MM.1S (cell line): ENCODE measurements at regions not wholly inside any gene's neighbourhood (a gene's known extent, or its start where the extent isn't known, plus 50 kb on each side); places are given as distances from the start of the nearest gene placed in this dataset.

Experiments used
- DNase-seq: peaks from one replicate; pipeline ENCODE4 v3.0.0-alpha.2; 2015
- H2AFZ ChIP-seq: fragments of 300-600 bp; sonication (generic); 2 replicates; pipeline ENCODE4 v1.6.0; 2016; ENCODE audit warnings: antibody characterized with exemption, low read length
- H3F3A ChIP-seq: fragments of 300-600 bp; sonication (generic); 2 replicates; pipeline ENCODE4 v1.6.1; 2016; ENCODE audit warnings: mild to moderate bottlenecking, antibody characterized with exemption, low read length, moderate library complexity, mixed read lengths; ENCODE audit not compliant: insufficient read depth
- H3K27ac ChIP-seq: fragments of 300-600 bp; sonication (generic); 2 replicates; pipeline ENCODE4 v1.5.1; 2016; ENCODE audit warnings: mild to moderate bottlenecking, low read length
- H3K27me3 ChIP-seq: fragments of 300-600 bp; sonication (generic); replicated peaks from 2 replicates; pipeline ENCODE4 v1.6.0; 2016; ENCODE audit warnings: low read length; ENCODE audit not compliant: insufficient read depth
- H3K36me3 ChIP-seq: fragments of 300-600 bp; sonication (generic); replicated peaks from 2 replicates; pipeline ENCODE4 v1.6.1; 2016; ENCODE audit warnings: mild to moderate bottlenecking, low read length, mixed read lengths; ENCODE audit not compliant: insufficient read depth
- H3K4me1 ChIP-seq: fragments of 300-600 bp; sonication (generic); 2 replicates; pipeline ENCODE4 v1.6.1; 2016; ENCODE audit warnings: low read length, mixed read lengths
- H3K4me2 ChIP-seq: fragments of 300-600 bp; sonication (generic); 2 replicates; pipeline ENCODE4 v1.6.0; 2016; ENCODE audit warnings: low read depth, low read length
- H3K4me3 ChIP-seq: fragments of 300-600 bp; sonication (generic); 2 replicates; pipeline ENCODE4 v1.5.1; 2016; ENCODE audit warnings: low read length, mixed read lengths
- H3K79me2 ChIP-seq: fragments of 300-600 bp; sonication (generic); 2 replicates; pipeline ENCODE4 v1.6.1; 2016; ENCODE audit warnings: mixed run types, low read length, mixed read lengths
- H3K9ac ChIP-seq: fragments of 300-600 bp; sonication (generic); 2 replicates; pipeline ENCODE4 v1.6.1; 2016; ENCODE audit warnings: low read length, mixed read lengths
- H3K9me2 ChIP-seq: fragments of 300-600 bp; sonication (generic); replicated peaks from 2 replicates; pipeline ENCODE4 v1.6.1; 2016; ENCODE audit warnings: mild to moderate bottlenecking, low read length, mixed read lengths; ENCODE audit not compliant: insufficient read depth
- H3K9me3 ChIP-seq: fragments of 300-600 bp; sonication (generic); replicated peaks from 2 replicates; pipeline ENCODE4 v1.6.1; 2016; ENCODE audit warnings: mild to moderate bottlenecking, low read length, mixed read lengths; ENCODE audit not compliant: insufficient read depth
- H4K20me1 ChIP-seq: fragments of 300-600 bp; sonication (generic); 2 replicates; pipeline ENCODE4 v1.6.1; 2016; ENCODE audit warnings: mild to moderate bottlenecking, low read length, moderate library complexity, mixed read lengths; ENCODE audit not compliant: insufficient read depth
- CTCF ChIP-seq: fragments of 300-600 bp; sonication (generic); IDR thresholded peaks from 2 replicates; pipeline ENCODE4 v1.5.1; 2016; ENCODE audit warnings: antibody characterized with exemption, low read length, mixed read lengths
- EZH2 ChIP-seq: fragments of 300-600 bp; sonication (generic); optimal IDR thresholded peaks from 2 replicates; pipeline ENCODE3; 2017; ENCODE audit warnings: low read depth, mild to moderate bottlenecking, antibody characterized with exemption, low read length, mixed read lengths
- EZH2phosphoT487 ChIP-seq: fragments of 300-600 bp; sonication (generic); IDR thresholded peaks from 2 replicates; pipeline ENCODE4 v1.6.1; 2018; ENCODE audit warnings: antibody characterized with exemption, low read length

DNA sequence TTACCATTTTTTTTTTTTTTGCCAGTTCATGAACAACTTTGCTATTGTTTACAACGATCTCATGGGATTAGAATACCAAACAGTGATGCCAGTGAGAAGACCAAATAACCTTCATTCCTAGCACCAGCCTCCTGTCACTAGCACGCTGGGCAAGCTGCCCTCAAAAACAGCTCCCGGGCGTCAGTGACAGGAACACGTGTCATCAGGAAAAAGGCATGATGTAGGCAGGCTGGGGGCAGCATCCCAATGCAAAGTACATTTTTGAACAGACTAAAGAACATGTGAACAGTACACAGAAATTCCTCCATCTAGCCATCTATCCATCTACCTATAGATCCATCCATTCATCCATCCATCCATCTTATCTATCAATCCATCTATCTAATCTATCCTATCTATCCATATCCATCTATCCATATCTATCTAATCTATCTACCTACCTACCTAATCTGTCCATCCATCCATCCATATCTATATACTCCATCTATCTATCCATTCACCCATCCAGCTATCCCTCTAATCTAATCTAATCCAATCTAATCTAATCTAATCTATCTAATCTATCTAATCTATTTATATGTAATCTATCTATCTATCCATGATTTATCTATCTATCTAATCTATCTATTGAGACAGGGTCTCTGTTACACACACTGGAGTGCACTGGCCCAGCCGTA lies 378.5 kb downstream of the SHANK2 start:
- no peaks in the 10 kb centered on the region for H4K20me1 ChIP-seq
- no peak overlapping the region for H3K27ac ChIP-seq
- no peaks in the 10 kb centered on the region for H3K36me3 ChIP-seq
- H3F3A ChIP-seq, result no peaks in the 10 kb centered on the region
- no peaks in the 10 kb centered on the region for H3K9me2 ChIP-seq
- H2AFZ ChIP-seq, result no peak overlapping the region
- H3K4me2 ChIP-seq, result no peak overlapping the region
- no peak overlapping the region for H3K4me3 ChIP-seq
- peaks cover 90% of the 10 kb centered on the region for H3K27me3 ChIP-seq
- H3K4me1 ChIP-seq, result no peaks in the 10 kb centered on the region
- no peak overlapping the region for H3K9ac ChIP-seq
- no peaks in the 10 kb centered on the region for H3K9me3 ChIP-seq
- H3K79me2 ChIP-seq, result no peaks in the 10 kb centered on the region
- DNase-seq, result no peak
- TF ChIP-seq EZH2 (no peak), CTCF (no peak), EZH2phosphoT487 (no peak)

- H3K9ac ChIP-seq, result no peak overlapping the region
- H2AFZ ChIP-seq, result no peak overlapping the region
- H3K4me1 ChIP-seq, result no peaks in the 10 kb centered on the region
- no peak overlapping the region for H3K4me3 ChIP-seq
- H3K9me2 ChIP-seq, result no peaks in the 10 kb centered on the region
- no peak for TF ChIP-seq EZH2phosphoT487
- H3K4me2 ChIP-seq, result no peak overlapping the region
- H3F3A ChIP-seq, result no peaks in the 10 kb centered on the region
- H4K20me1 ChIP-seq, result no peaks in the 10 kb centered on the region
- peaks cover 87% of the 10 kb centered on the region for H3K27me3 ChIP-seq
- H3K79me2 ChIP-seq, result no peaks in the 10 kb centered on the region
- H3K36me3 ChIP-seq, result no peaks in the 10 kb centered on the region
- H3K27ac ChIP-seq, result no peak overlapping the region
- DNase-seq, result no peak
- H3K9me3 ChIP-seq, result no peaks in the 10 kb centered on the region
These were observed 375.7 kb downstream of the SHANK2 start for GRCh38 chr11:70876685-70877084.

- Histone ChIP-seq H3K4me3 (no peak overlapping the region), H3K4me2 (no peak overlapping the region), H3K27ac (no peak overlapping the region), H3K4me1 (no peaks in the 10 kb centered on the region), H3K36me3 (no peaks in the 10 kb centered on the region), H3K9ac (no peak overlapping the region), H3K27me3 (peaks cover 83% of the 10 kb centered on the region), H3F3A (no peaks in the 10 kb centered on the region), H2AFZ (no peak overlapping the region), H3K79me2 (no peaks in the 10 kb centered on the region), H3K9me3 (no peaks in the 10 kb centered on the region), H3K9me2 (no peaks in the 10 kb centered on the region), H4K20me1 (no peaks in the 10 kb centered on the region)
- TF ChIP-seq EZH2 (no peak), CTCF (no peak), EZH2phosphoT487 (no peak)
- no peak for DNase-seq
These were observed 375.2 kb downstream of the SHANK2 start for GRCh38 chr11:70877151-70877550.

GRCh38 chr11:70878366-70878765 lies 374.0 kb downstream of the SHANK2 start:
- Histone ChIP-seq H2AFZ (no peak overlapping the region), H3K36me3 (no peaks in the 10 kb centered on the region), H3K9me3 (no peaks in the 10 kb centered on the region), H3F3A (no peaks in the 10 kb centered on the region), H3K27ac (no peak overlapping the region), H3K4me1 (no peaks in the 10 kb centered on the region), H3K79me2 (no peaks in the 10 kb centered on the region), H3K9ac (no peak overlapping the region), H3K9me2 (no peaks in the 10 kb centered on the region), H3K4me2 (no peak overlapping the region), H3K4me3 (no peak overlapping the region), H3K27me3 (peaks cover 82% of the 10 kb centered on the region), H4K20me1 (no peaks in the 10 kb centered on the region)
- no peak for TF ChIP-seq CTCF
- TF ChIP-seq EZH2phosphoT487, result no peak
- TF ChIP-seq EZH2, result no peak
- no peak for DNase-seq
